Esophagus muscularis mucosa (tissue), 3 donors: ENCODE measurements at regions not wholly inside any gene's neighbourhood (a gene's known extent, or its start where the extent isn't known, plus 50 kb on each side); places are given as distances from the start of the nearest gene placed in this dataset.

ENCODE experiments used
- POLR2A ChIP-seq: fragments of 450-650 bp; IDR thresholded peaks from one replicate; pipeline ENCODE4 v1.6.1; 2017; ENCODE audit warnings: antibody characterized with exemption, moderate library complexity, mild to moderate bottlenecking, low read depth
- TF ChIP-seq, protein P1 (sequence below), 3 experiments: fragments of 200-600 bp in 2 of 3; fragments of 450-650 bp in 1 of 3; sonication (generic) in 2 of 3; IDR thresholded peaks; one replicate each; pipeline ENCODE4 v1.5.1; 2017 to 2019; ENCODE audit warnings: antibody characterized with exemption in 3 of 3, mild to moderate bottlenecking in 2 of 3, moderate library complexity in 1 of 3

DNA sequence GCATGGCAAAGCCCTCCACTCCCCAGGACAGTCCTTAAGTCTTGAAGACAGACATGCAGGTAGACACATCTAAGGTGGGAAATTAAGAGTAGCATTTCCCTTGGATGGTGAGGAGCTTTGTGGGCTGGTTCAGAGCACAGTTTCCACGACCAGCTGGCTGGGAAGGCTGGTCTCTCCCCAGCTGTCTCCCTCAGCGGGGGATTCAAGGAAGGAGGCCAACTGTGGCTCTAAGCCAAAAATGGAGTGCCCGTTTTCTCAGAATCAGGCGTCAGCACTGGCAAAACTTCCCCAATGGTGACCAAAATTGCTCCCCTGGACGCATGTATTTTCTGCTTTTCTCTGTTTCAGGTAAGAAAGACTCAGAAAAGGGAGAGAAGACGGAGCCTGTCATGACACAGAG, 230.6 kb upstream of the FZD8 start:
- TF ChIP-seq, protein P1, sequence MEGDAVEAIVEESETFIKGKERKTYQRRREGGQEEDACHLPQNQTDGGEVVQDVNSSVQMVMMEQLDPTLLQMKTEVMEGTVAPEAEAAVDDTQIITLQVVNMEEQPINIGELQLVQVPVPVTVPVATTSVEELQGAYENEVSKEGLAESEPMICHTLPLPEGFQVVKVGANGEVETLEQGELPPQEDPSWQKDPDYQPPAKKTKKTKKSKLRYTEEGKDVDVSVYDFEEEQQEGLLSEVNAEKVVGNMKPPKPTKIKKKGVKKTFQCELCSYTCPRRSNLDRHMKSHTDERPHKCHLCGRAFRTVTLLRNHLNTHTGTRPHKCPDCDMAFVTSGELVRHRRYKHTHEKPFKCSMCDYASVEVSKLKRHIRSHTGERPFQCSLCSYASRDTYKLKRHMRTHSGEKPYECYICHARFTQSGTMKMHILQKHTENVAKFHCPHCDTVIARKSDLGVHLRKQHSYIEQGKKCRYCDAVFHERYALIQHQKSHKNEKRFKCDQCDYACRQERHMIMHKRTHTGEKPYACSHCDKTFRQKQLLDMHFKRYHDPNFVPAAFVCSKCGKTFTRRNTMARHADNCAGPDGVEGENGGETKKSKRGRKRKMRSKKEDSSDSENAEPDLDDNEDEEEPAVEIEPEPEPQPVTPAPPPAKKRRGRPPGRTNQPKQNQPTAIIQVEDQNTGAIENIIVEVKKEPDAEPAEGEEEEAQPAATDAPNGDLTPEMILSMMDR (IDR thresholded peaks at IDR 0.05): no peak
- no peak for TF ChIP-seq POLR2A
